ENCODE measurements at regions not wholly inside any gene's neighbourhood (a gene's known extent, or its start where the extent isn't known, plus 50 kb on each side); places are given as distances from the start of the nearest gene placed in this dataset.
"Not testable (repeated sequence)": the region's sequence is repeated elsewhere in the genome, so short reads cannot be mapped to it uniquely, and the experiment has no call there.

- DNase-seq: no peak
- intact Hi-C loops (cut with DNase I): no loop called here
- ATAC-seq: no peak
Observed at GRCh38 chr1:224524679-224525078, 90.1 kb upstream of the WDR26 start.

GRCh38 chr1:224525411-224526040 lies 90.6 kb upstream of the CNIH3 start:
- no peak for DNase-seq
- ATAC-seq: no peak
- intact Hi-C loops (cut with DNase I): no loop called here

- ATAC-seq (no peak), DNase-seq (no peak)
- intact Hi-C loops (cut with DNase I): no loop called here
Observed at GRCh38 chr1:224526771-224527170, 89.3 kb upstream of the CNIH3 start.

GRCh38 chr1:224528900-224529299 lies 87.2 kb upstream of the CNIH3 start:
- intact Hi-C loops (cut with DNase I): no loop called here
- no peak for DNase-seq
- peak in 1 of 2 donors; percentile 26 for ATAC-seq

- no peak for DNase-seq
- intact Hi-C loops (cut with DNase I): no loop called here
- no peak for ATAC-seq
Observed at GRCh38 chr1:224529844-224530243, 86.3 kb upstream of the CNIH3 start.

- intact Hi-C loops (cut with DNase I): no loop called here
- ATAC-seq (no peak), DNase-seq (no peak)
Observed at GRCh38 chr1:224533517-224533916, 82.6 kb upstream of the CNIH3 start.

- ATAC-seq (no peak), DNase-seq (no peak)
- intact Hi-C loops (cut with DNase I): no loop called here
Observed at GRCh38 chr1:224534731-224535130, 81.4 kb upstream of the CNIH3 start.

- DNase-seq (no peak), ATAC-seq (no peak)
- intact Hi-C loops (cut with DNase I): no loop called here
Observed at GRCh38 chr1:224535641-224536040, 80.5 kb upstream of the CNIH3 start.

- DNase-seq: no peak
- intact Hi-C loops (cut with DNase I): no loop called here
- no peak for ATAC-seq
Observed at GRCh38 chr1:224539971-224540370, 76.1 kb upstream of the CNIH3 start.

GRCh38 chr1:224540535-224540934 lies 75.6 kb upstream of the CNIH3 start:
- intact Hi-C loops (cut with DNase I): no loop called here
- no peak for DNase-seq
- no peak for ATAC-seq

GRCh38 chr1:224541072-224541790 lies 74.9 kb upstream of the CNIH3 start:
- ATAC-seq: no peak
- DNase-seq: no peak
- intact Hi-C loops (cut with DNase I): no loop called here

- no peak for DNase-seq
- no peak for ATAC-seq
- intact Hi-C loops (cut with DNase I): no loop called here
Observed at GRCh38 chr1:224541901-224542630, 74.1 kb upstream of the CNIH3 start.

- intact Hi-C loops (cut with DNase I): no loop called here
- DNase-seq (no peak), ATAC-seq (peak in 1 of 2 donors; percentile 80)
Observed at GRCh38 chr1:224542783-224543440, 73.2 kb upstream of the CNIH3 start.

GRCh38 chr1:224543453-224543852 lies 72.7 kb upstream of the CNIH3 start:
- DNase-seq (no peak), ATAC-seq (no peak)
- intact Hi-C loops (cut with DNase I): no loop called here

- DNase-seq: no peak
- no peak for ATAC-seq
- intact Hi-C loops (cut with DNase I): no loop called here
Observed at GRCh38 chr1:224544346-224545110, 71.6 kb upstream of the CNIH3 start.

GRCh38 chr1:224545571-224545970 lies 70.5 kb upstream of the CNIH3 start:
- intact Hi-C loops (cut with DNase I): no loop called here
- DNase-seq (no peak), ATAC-seq (no peak)

- intact Hi-C loops (cut with DNase I): no loop called here
- DNase-seq: no peak
- ATAC-seq: no peak
Observed at GRCh38 chr1:224548676-224549075, 67.4 kb upstream of the CNIH3 start.

GRCh38 chr1:224551189-224551588 lies 64.9 kb upstream of the CNIH3 start:
- ATAC-seq; intact Hi-C loops (cut with DNase I); DNase-seq: not testable (repeated sequence)

GRCh38 chr1:224554056-224554455 lies 62.1 kb upstream of the CNIH3 start:
- ATAC-seq (no peak), DNase-seq (no peak)
- intact Hi-C loops (cut with DNase I): no loop called here
